Activated CD8-positive, alpha-beta T cell treated with anti-CD3 and anti-CD28 coated beads for 36 hours (primary cell): ENCODE measurements at regions not wholly inside any gene's neighbourhood (a gene's known extent, or its start where the extent isn't known, plus 50 kb on each side); places are given as distances from the start of the nearest gene placed in this dataset.
"Not testable (repeated sequence)": the region's sequence is repeated elsewhere in the genome, so short reads cannot be mapped to it uniquely, and the experiment has no call there.

ENCODE experiments used
- ATAC-seq: fragments of 200-7000 bp; cut with Tn5 transposase; one replicate; pipeline ENCODE4 v1.10.0; 2021; ENCODE audit warnings: mild to moderate bottlenecking, moderate library complexity
- CTCF ChIA-PET: fragments of 350-600 bp; sonication (Branson Sonifier 250); formaldehyde crosslinking; loops from one replicate; lab custom pipeline; 2021; ENCODE audit warnings: antibody characterized with exemption; lab: Charles Lee
- POLR2A ChIA-PET: fragments of 350-600 bp; sonication (Branson Sonifier 250); formaldehyde crosslinking; loops from one replicate; lab custom pipeline; 2021; ENCODE audit warnings: antibody characterized with exemption; lab: Charles Lee
- DNase-seq: peaks from one replicate; pipeline ENCODE4 v3.0.0-alpha.2; 2020
- H3K27ac Mint-ChIP-seq: one replicate; pipeline ENCODE4 v1.8.0; 2021; ENCODE audit warnings: mild to moderate bottlenecking, mixed read lengths
- H3K27me3 Mint-ChIP-seq: one replicate; pipeline ENCODE4 v1.8.0; 2021; ENCODE audit warnings: mixed read lengths
- H3K36me3 Mint-ChIP-seq: one replicate; pipeline ENCODE4 v1.8.0; 2021; ENCODE audit warnings: low read depth, mixed read lengths
- H3K4me1 Mint-ChIP-seq: one replicate; pipeline ENCODE4 v1.8.0; 2021; ENCODE audit warnings: low read depth, mixed read lengths
- H3K4me3 Mint-ChIP-seq: one replicate; pipeline ENCODE4 v1.8.0; 2021; ENCODE audit warnings: mild to moderate bottlenecking, moderate library complexity, mixed read lengths
- H3K9me3 Mint-ChIP-seq: one replicate; pipeline ENCODE4 v1.8.0; 2021; ENCODE audit warnings: mixed read lengths
- CTCF ChIP-seq: fragments of 200-600 bp; IDR thresholded peaks from one replicate; pipeline ENCODE4 v1.8.0; 2022; ENCODE audit warnings: antibody characterized with exemption, mild to moderate bottlenecking
- intact Hi-C: fragments of 100-400 bp; cut with micrococcal nuclease; formaldehyde crosslinking; loops from one replicate; pipeline ENCODE4 v1.10.0; 2022

- DNase-seq (no peak), ATAC-seq (no peak)
- Mint-ChIP-seq H3K27ac (no peak overlapping the region), H3K4me1 (no peaks in the 10 kb centered on the region), H3K4me3 (no peak overlapping the region), H3K27me3 (no peaks in the 10 kb centered on the region), H3K36me3 (no peaks in the 10 kb centered on the region), H3K9me3 (no peaks in the 10 kb centered on the region)
- ChIA-PET POLR2A (no interaction called here), CTCF (no interaction called here)
- TF ChIP-seq CTCF: no peak
- intact Hi-C loops: no loop called here
Observed at GRCh38 chr15:20367093-20367492, 174.5 kb downstream of the GOLGA6L6 start.

- ATAC-seq, intact Hi-C loops, H3K27me3 Mint-ChIP-seq, H3K27ac Mint-ChIP-seq, H3K36me3 Mint-ChIP-seq, DNase-seq, POLR2A ChIA-PET, H3K4me1 Mint-ChIP-seq, H3K9me3 Mint-ChIP-seq, H3K4me3 Mint-ChIP-seq: not testable (repeated sequence)
- CTCF ChIA-PET: interaction anchor here (2.9 kb wide), 1 partner anchor 1860 kb away, joined by 9 read pairs; no protein-coding TSS in a partner anchor
Observed at GRCh38 chr15:20363591-20363990, 178.0 kb downstream of the GOLGA6L6 start.

GRCh38 chr15:20361091-20361490, 180.5 kb downstream of the GOLGA6L6 start:
- no peaks in the 10 kb centered on the region for H3K36me3 Mint-ChIP-seq
- H3K9me3 Mint-ChIP-seq: no peaks in the 10 kb centered on the region
- H3K4me1 Mint-ChIP-seq: peaks cover 7% of the 10 kb centered on the region
- POLR2A ChIA-PET: no interaction called here
- CTCF ChIA-PET: interaction anchor here (2.9 kb wide), 1 partner anchor 1862 kb away, joined by 9 read pairs; no protein-coding TSS in a partner anchor
- DNase-seq (no peak), ATAC-seq (no peak)
- H3K27me3 Mint-ChIP-seq: no peaks in the 10 kb centered on the region
- H3K4me3 Mint-ChIP-seq: no peak overlapping the region
- no peak overlapping the region for H3K27ac Mint-ChIP-seq
- no peak for TF ChIP-seq CTCF
- intact Hi-C loops: no loop called here

GRCh38 chr15:20358779-20359414, 182.7 kb downstream of the GOLGA6L6 start:
- H3K4me3 Mint-ChIP-seq: no peak overlapping the region
- no peak overlapping the region for H3K27ac Mint-ChIP-seq
- intact Hi-C loops: no loop called here
- H3K36me3 Mint-ChIP-seq: no peaks in the 10 kb centered on the region
- CTCF ChIA-PET: interaction anchor here (1.5 kb wide), 1 partner anchor 1864 kb away, joined by 3 read pairs; no protein-coding TSS in a partner anchor
- peaks cover 7% of the 10 kb centered on the region for H3K4me1 Mint-ChIP-seq
- no peak for TF ChIP-seq CTCF
- no peaks in the 10 kb centered on the region for H3K27me3 Mint-ChIP-seq
- POLR2A ChIA-PET: no interaction called here
- no peak for DNase-seq
- H3K9me3 Mint-ChIP-seq: no peaks in the 10 kb centered on the region
- ATAC-seq: no peak

- no peak for TF ChIP-seq CTCF
- Mint-ChIP-seq H3K9me3 (no peaks in the 10 kb centered on the region), H3K4me3 (no peak overlapping the region), H3K36me3 (no peaks in the 10 kb centered on the region), H3K4me1 (peaks cover 7% of the 10 kb centered on the region), H3K27me3 (no peaks in the 10 kb centered on the region), H3K27ac (no peak overlapping the region)
- ChIA-PET CTCF (interaction anchor here (1.2 to 4.7 kb wide), 3 partner anchors 34 to 1907 kb away, joined by 3 to 74 read pairs (median 6); no protein-coding TSS in a partner anchor), POLR2A (no interaction called here)
- ATAC-seq (no peak), DNase-seq (no peak)
- intact Hi-C loops: no loop called here
Observed at GRCh38 chr15:20358066-20358778, 183.4 kb downstream of the GOLGA6L6 start.
